A673 (cell line): ENCODE measurements at regions not wholly inside any gene's neighbourhood (a gene's known extent, or its start where the extent isn't known, plus 50 kb on each side); places are given as distances from the start of the nearest gene placed in this dataset.

ENCODE experiments used
- EZH2 ChIP-seq: fragments of 200-600 bp; sonication (generic); IDR thresholded peaks from 2 replicates; pipeline ENCODE4 v1.6.1; 2017; ENCODE audit warnings: borderline replicate concordance, low read depth, mild to moderate bottlenecking, mixed read lengths, antibody characterized with exemption, low read length; ENCODE audit not compliant: poor library complexity, severe bottlenecking
- TF ChIP-seq, protein P1 (sequence below): fragments of 300-800, 200-600 bp; sonication (generic); conservative IDR thresholded peaks from 2 replicates; pipeline ENCODE4 v1.5.1; 2017; ENCODE audit warnings: low read depth, mild to moderate bottlenecking, antibody characterized with exemption, low read length, moderate library complexity, mixed read lengths

DNA sequence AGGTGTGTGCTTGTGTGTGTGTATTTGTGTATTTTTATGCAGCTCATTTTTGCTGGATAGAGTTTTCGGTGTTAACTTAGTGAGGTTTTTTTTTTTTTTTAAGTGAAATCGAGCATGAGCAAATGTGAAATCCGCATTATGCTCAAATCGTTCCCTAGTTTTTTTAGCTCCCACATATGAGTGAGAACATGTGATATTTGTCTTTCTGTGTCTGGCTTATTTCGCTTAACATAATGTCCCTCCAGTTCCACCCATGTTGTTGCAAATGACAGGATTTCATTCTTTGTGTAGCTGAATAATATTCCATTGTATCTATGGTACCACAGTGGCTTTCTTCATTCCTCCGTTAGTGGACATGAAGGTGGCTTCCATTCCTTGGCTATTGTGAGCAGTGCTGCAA is 1103.3 kb upstream of the EEF2KMT start:
- TF ChIP-seq, protein P1, sequence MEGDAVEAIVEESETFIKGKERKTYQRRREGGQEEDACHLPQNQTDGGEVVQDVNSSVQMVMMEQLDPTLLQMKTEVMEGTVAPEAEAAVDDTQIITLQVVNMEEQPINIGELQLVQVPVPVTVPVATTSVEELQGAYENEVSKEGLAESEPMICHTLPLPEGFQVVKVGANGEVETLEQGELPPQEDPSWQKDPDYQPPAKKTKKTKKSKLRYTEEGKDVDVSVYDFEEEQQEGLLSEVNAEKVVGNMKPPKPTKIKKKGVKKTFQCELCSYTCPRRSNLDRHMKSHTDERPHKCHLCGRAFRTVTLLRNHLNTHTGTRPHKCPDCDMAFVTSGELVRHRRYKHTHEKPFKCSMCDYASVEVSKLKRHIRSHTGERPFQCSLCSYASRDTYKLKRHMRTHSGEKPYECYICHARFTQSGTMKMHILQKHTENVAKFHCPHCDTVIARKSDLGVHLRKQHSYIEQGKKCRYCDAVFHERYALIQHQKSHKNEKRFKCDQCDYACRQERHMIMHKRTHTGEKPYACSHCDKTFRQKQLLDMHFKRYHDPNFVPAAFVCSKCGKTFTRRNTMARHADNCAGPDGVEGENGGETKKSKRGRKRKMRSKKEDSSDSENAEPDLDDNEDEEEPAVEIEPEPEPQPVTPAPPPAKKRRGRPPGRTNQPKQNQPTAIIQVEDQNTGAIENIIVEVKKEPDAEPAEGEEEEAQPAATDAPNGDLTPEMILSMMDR: no peak
- TF ChIP-seq EZH2: no peak
